ENCODE measurements at regions not wholly inside any gene's neighbourhood (a gene's known extent, or its start where the extent isn't known, plus 50 kb on each side); places are given as distances from the start of the nearest gene placed in this dataset.
"Not testable (repeated sequence)": the region's sequence is repeated elsewhere in the genome, so short reads cannot be mapped to it uniquely, and the experiment has no call there.

DNA sequence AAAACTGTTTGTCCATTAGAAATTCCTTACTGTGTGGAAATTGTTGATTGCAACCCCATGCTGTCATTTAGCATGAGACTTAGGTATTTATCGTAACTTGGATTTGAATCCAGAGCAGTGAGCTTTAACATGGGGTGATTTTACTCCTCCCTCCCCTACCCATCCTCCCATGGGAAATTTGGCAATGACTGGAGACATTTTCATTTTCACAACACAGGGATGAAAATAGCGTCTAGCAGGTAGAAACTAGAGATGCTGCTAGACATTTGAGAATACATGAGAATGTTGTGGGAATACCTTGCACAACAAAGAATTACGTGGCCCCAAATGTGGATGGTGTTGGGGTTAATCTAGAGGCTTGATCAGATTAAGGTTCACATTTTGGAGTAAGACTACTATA lies 191.3 kb upstream of the MPDZ start:
- DNase-seq, result no peak

DNA sequence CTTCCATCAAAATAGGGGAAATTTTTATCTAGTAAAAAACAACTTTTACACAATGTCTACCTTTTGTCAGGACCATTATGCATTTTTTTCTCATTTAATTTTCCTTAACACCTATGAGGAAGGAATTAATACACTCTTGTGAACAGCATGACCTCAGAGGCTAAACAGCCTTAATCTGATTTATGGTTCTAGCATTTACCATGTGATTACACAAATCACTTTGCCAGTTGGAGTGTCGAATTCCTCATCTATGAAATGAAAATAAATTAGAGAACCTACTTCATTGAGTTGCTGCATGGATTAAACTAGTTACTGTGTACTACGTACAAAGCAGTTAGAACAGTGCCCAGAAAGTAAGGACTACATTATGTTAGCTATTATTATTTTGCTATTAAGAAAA lies 187.7 kb upstream of the MPDZ start:
- no peak for DNase-seq

DNA sequence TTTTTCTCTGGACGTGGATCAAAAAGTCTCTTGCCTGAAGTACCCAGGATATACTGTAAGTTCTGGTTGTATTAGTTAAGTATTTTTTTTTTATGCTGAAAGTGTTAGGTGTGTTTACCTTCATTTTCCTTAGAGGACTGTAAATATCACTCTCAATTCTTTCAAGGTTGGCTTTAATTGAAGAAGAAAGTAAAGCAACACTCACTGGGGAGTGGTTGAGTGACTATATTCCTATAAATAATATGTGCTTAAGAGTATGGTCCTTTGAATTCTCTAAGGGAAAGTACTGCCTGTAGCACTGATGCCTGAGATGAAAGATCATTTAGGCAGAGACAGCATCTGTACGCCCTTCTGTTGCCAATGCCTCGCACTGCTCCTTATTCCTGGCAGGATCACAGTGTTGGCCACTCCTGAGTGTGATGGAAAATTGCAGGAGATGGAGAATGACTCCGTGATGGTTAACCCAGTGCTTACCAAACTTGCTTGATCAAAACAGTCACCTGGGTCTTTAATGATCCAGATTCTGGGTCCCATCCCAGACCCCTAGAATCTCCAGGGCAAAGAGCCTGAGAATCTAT lies 182.0 kb upstream of the MPDZ start:
- no peak for DNase-seq

- no peak for DNase-seq
These were observed 179.6 kb upstream of the MPDZ start for GRCh38 chr9:13459071-13459470.

DNA sequence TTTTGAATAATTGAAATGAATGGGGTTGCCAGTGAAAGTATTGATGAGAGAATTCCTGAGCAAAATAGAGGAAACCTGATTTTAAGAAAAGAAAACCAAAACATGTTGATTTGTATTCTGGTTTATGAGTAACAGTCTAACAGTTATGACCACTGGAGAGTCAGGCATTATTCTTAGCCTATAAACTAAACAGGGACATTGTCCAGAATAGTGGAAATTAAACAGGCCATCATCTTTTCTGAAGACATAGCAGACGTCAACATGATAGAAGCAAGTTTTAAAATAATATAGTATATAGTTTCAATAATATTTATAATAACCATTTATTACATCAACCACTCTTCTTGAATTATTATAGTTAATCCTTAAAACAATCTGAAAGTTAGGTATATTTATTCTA lies 178.3 kb upstream of the MPDZ start:
- DNase-seq, result no peak

DNA sequence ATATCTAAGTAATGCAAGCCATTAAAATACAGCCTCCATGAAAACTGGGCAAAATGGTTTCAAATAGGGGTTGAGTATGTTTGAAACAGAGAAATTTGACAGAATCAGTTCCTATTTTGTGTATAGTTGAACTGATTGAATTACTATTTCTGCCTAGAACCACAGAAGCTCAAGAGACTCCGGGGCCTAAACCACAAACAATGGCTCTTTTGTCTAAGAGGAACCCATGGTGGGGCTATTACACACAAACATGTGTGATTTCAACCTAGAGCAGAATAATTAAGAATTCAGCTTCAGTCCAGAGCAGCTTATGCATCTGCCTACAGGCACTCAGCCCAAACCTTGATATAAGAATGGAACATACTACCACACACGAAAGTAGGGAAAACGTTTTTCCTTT lies 171.2 kb upstream of the MPDZ start:
- no peak for DNase-seq

DNA sequence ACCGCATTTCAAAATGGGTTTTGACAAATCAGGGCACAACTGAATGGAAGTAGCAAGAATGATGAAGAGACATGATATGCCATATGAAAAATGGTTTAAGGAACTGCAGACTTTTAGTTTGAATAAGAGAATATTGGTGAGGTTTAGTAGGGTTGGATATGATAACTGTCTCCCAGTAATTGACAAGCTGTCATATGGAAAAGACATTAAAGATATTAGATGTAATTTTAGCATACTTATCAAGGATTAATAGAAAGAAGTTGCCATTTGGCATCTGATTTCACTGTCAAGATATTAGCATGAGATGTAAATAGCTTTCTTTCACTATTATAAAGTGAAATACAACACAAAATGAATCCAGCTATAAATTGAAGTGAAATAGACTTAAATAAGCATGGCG lies 169.0 kb upstream of the MPDZ start:
- no peak for DNase-seq

GRCh38 chr9:13447843-13448422 lies 168.4 kb upstream of the MPDZ start:
- no peak for DNase-seq

DNA sequence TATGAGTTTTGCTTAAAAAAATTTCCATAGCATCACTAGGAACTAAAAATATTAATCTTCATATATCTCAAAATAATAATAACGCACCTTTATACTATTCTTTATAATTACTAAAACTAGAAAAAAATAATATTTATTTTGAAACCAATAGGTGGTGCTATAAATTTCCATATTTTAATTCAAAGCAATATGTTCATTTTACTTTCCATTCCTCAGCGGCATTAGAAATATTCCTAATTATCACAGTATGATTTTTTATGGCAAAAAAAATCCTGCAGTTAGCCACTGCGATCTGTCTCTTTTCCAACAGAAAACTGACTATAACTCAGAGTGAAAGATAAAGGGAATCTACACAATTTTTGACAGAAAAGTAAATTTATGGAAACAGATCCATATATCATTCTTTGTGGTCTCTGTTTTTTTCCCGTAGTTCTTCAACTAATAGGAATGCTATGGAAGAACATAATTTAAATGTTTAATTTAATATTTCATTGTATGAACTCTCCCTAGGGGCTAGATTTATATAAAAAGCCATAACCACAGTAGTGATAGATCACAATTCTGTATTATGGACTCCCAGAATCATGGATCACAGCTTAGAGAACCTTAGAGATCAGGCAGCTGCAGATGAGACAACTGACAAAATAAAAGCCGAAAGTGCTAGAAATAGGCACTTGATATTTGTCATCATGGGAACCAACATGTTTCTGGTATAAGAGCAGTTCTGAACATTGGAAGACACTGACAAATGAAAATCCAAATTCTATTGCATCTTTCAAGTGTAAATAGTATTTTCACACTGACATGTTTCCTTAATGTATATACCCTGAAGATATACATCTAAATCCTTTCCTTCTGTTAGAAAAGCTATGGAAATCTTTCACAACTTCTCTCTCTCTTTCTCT lies 167.7 kb upstream of the MPDZ start:
- DNase-seq, result no peak

GRCh38 chr9:13446286-13446937 lies 166.9 kb upstream of the MPDZ start:
- no peak for DNase-seq

DNA sequence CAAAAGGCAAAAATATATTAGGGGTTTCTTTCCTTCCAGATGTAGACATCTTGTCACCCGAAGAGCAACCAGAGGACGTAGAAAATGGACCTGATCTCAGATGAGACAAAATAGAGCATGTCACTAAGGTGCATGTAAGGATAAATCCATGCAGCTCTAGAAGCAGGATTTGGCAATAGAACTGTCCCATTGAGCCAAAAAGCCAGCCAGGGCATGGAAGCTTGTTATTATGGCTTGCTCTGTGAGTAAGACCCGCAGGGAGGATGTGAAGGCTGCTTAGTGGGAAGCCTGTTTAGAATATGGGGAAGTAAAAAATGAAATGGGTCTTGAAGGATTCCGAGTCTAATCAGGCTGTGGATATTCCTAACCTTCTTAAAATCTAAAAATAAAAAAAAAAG lies 165.6 kb upstream of the MPDZ start:
- DNase-seq, result no peak

DNA sequence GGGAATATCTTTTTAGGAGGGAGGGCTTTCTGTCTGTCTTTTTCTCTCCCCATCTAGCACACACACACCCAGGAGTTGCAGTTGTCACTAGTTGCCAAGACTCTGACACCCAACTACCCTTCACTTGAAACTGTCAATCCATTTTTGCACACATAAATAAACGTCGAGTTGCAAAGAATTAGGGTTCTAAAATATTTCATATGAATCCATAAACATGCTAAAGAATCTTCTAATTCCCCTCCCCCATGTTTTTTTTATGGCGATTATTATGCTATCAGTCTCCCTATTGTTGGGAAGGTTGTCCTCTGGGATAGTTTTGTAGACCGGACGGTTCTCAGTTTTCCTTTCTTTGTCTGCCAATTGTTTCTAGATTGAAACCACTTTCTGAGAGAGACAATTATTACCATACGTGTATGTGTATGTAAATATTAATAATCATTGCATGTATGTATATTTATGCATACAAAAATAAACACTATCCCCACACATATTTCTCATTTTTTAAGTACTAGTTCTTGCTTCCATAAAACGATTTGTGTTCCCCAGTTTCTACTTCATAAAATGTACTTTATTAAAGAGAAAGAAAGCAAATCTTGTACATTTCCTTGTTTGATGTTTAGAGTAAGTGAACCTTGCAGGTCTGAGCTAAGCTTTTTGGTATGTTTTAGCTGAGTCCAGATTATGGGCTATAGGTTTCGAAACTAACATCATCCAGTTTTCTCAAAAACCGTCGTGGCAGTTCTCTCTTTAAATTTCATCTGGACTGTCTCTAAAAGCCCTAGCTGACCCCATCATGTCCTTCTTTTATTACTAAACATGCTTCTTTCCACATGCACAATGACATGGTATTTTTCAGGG lies 165.0 kb upstream of the MPDZ start:
- no peak for DNase-seq

DNA sequence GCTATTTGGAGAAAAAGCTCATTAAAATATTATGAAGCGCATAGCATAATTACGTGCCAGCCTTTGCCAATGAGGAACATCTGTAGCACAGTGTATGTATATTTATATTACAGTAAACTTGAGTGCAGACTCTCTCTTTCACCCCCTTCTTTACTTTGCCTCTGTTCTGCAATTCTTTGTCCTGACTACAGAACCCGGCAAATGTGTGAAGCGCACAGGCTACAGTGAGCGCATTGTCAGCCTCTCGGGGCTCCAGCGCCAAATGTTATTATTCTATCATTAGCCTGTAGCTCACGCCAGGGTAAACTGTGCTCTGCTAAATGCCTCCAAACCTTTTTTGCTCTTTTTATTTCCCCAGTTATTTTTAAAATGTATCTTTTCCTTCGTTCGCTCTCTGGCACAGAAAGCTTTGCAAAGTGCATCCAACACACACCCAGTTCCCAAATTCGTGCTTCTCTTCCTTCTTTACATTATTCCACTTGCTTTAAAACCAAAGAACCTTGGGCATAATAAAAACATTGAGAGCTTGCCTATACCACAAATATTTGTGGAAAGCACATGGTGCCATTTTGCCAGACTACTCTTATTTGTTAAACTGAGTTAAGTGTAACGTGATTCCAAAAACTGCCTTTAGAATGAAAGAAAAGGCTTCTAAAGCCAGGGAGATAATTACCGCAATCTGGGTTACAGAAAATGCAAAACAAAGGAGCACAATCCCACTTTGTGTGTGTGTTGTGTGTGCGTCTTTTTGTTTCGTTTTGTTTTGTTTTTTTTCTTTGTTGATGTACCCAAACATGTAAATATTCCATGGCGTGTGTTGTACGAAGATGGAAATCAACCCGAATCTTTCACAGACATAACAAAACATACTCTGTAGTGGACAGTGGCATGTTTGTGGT lies 164.1 kb upstream of the MPDZ start:
- DNase-seq, result no peak

DNA sequence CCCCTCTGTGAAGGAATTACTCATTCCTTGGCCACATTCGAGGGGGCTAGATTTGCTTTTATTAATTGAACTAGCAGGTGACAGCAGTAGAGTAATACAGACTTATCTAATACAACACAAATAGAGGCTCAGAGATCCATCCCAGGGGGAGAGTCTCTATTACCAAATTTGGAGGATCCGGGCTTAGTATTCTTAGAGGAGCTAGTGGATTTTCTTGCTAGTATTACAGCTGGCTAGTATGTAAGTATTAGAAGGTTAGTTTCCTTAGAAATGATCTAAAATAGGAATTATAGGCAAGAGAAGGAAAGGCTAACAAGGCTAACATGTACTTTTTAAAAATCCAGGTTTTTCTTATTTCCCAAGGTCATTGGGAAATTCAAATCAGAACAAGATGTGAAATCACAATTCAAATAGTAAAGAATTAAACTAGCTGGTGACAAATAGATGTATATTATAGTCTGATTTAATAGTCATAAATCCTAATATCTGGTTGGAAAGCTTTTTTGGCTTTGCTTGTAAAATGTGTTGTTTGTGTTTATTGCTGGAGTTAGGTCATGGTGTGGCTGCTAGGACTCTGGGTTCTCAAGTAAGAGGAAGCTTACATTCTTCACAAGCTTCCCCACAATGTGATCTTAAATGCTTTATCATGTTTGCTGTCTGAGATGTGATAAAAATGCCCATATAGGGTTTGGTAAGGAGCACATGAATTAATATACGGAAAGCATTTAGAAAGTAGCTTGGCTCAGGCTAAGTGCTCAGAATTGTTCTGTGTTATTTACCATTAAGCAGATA lies 160.4 kb upstream of the MPDZ start:
- no peak for DNase-seq

DNA sequence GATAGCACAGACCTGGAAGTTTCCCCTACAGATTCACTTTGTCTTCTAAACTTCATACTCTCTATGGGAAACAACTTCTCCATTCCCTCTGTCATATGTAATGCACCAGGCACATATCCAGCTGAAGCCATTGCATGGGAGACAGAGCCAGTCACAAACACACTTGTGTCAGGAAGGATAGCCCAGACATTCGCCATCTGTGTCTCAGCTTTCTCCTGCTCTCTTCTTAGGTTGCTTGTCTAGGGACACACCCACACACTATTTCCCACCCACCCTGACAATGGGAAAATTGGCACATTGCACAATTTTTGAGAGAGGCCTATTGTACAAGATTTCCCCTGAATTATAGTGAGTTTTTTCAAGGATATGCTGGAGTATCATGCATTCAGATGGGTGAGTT lies 158.4 kb upstream of the MPDZ start:
- no peak for DNase-seq

DNA sequence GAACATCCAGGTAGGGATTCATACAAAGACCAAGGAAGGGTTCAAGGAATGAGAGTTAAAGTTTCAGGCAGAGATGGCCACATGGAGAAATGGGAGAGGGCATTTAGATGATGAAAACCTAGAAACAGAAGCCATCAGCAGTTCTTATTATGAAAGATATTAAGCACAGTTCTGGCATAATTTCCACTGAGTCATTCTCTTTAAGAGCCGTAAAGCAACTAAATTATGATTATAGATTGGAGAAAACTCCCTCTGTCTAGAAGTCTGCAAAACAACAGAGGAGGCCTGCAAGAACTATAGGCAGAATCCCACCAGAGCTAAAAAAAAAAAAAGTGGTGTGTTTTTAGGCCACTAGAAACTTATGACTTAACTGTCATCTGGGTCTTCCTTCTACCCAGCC lies 157.1 kb upstream of the MPDZ start:
- DNase-seq, result no peak

DNA sequence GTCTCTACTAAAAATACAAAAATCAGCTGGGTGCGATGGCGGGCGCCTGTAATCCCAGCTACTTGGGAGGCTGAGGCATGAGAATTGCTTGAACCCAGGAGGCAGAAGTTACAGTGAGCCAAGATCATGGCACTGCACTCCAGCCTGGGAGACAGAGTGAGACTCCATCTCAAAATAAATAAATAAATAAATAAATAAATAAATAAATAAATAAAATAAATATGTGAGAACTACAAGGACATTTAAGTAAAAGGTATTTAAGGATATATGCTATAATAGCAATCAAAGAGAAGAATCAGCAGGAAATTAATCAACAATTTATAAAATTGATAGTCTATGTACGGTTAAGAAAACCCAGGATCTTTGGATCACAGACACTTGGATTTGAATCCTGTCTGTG lies 154.0 kb upstream of the MPDZ start:
- DNase-seq, result not testable (repeated sequence)

- no peak for DNase-seq
These were observed 153.4 kb upstream of the MPDZ start for GRCh38 chr9:13432904-13433303.

DNA sequence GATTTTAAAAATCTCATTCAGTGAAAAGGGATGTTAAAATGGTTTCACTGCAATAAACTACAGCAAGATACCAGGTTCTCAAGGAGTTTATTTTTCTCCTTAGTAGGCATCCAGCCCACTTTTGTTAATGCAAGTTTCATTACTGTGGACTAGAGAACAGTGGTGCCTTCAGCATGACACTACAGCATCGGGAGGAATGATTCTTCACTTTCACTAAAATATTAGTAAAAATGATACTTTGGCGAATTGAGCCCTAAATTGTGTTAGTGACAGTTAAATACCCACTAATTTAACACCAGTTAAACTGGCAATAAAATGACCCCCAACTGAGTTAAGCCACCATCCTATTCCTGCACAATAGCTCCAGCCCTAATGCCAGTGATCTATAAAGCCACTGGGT lies 152.2 kb upstream of the MPDZ start:
- DNase-seq, result no peak

DNA sequence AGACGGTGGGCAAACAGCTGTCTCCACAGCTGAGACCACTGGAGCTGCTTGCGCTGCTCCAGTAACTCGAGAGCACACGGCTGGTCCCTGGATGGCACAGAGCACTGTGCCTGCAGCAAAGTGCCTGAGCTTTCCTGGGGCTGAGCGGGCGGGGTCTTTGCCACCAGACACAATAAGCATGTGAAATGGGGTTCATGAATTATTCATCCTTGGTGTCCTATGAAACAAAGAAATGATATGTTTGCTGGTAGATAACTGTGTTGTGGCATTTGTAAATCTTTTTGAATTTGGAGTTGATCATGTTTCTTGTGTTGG lies 151.7 kb upstream of the MPDZ start:
- no peak for DNase-seq
